ENCODE measurements at regions not wholly inside any gene's neighbourhood (a gene's known extent, or its start where the extent isn't known, plus 50 kb on each side); places are given as distances from the start of the nearest gene placed in this dataset.

GRCh38 chr13:47843005-47843404, 158.1 kb downstream of the SUCLA2 start:
- ATAC-seq (replicated peaks): no peak
- Mint-ChIP-seq H3K4me1 (ENCODE audit: low read depth in 2 of 2) (no peaks in the 10 kb centered on the region), H3K27me3 (no peaks in the 10 kb centered on the region), H3K9me3 (no peaks in the 10 kb centered on the region), H3K36me3 (ENCODE audit: insufficient read depth) (peaks cover 2% of the 10 kb centered on the region), H3K27ac (no peak overlapping the region), H3K4me3 (no peak overlapping the region)
- no peak for DNase-seq

GRCh38 chr13:47841151-47841550, 159.9 kb downstream of the SUCLA2 start:
- DNase-seq (no peak), ATAC-seq (replicated peaks) (no peak)
- Mint-ChIP-seq H3K4me3 (no peak overlapping the region), H3K27ac (no peak overlapping the region), H3K36me3 (ENCODE audit: insufficient read depth) (peaks cover 2% of the 10 kb centered on the region), H3K9me3 (no peaks in the 10 kb centered on the region), H3K4me1 (ENCODE audit: low read depth in 2 of 2) (peaks cover 0 to 2% of the 10 kb centered on the region in 2 donors), H3K27me3 (no peaks in the 10 kb centered on the region)

- ATAC-seq (replicated peaks): no peak
- Mint-ChIP-seq H3K9me3 (no peaks in the 10 kb centered on the region), H3K4me3 (no peak overlapping the region), H3K27ac (no peak overlapping the region), H3K36me3 (ENCODE audit: insufficient read depth) (no peaks in the 10 kb centered on the region), H3K27me3 (no peaks in the 10 kb centered on the region), H3K4me1 (ENCODE audit: low read depth in 2 of 2) (peaks cover 0 to 2% of the 10 kb centered on the region in 2 donors)
- DNase-seq: no peak
Measured at GRCh38 chr13:47837906-47838305, 163.2 kb downstream of the SUCLA2 start.

GRCh38 chr13:47837104-47837880, 163.8 kb downstream of the SUCLA2 start:
- Mint-ChIP-seq H3K4me3 (no peak overlapping the region), H3K9me3 (no peaks in the 10 kb centered on the region), H3K27me3 (no peaks in the 10 kb centered on the region), H3K4me1 (ENCODE audit: low read depth in 2 of 2) (peaks cover 0 to 2% of the 10 kb centered on the region in 2 donors), H3K27ac (no peak overlapping the region), H3K36me3 (ENCODE audit: insufficient read depth) (no peaks in the 10 kb centered on the region)
- no peak for DNase-seq
- no peak for ATAC-seq (replicated peaks)

- Mint-ChIP-seq H3K4me1 (ENCODE audit: low read depth in 2 of 2) (peaks cover 0 to 2% of the 10 kb centered on the region in 2 donors), H3K27me3 (no peaks in the 10 kb centered on the region), H3K4me3 (no peak overlapping the region), H3K27ac (no peak overlapping the region), H3K36me3 (ENCODE audit: insufficient read depth) (no peaks in the 10 kb centered on the region), H3K9me3 (no peaks in the 10 kb centered on the region)
- DNase-seq (no peak), ATAC-seq (replicated peaks) (no peak)
Measured at GRCh38 chr13:47835470-47836228, 165.4 kb downstream of the SUCLA2 start.

- Mint-ChIP-seq H3K4me1 (ENCODE audit: low read depth in 2 of 2) (peaks cover 0 to 2% of the 10 kb centered on the region in 2 donors), H3K4me3 (no peak overlapping the region), H3K27ac (no peak overlapping the region), H3K27me3 (no peaks in the 10 kb centered on the region), H3K9me3 (no peaks in the 10 kb centered on the region), H3K36me3 (ENCODE audit: insufficient read depth) (no peaks in the 10 kb centered on the region)
- ATAC-seq (replicated peaks) (no peak), DNase-seq (no peak)
Measured at GRCh38 chr13:47832458-47832972, 168.6 kb downstream of the SUCLA2 start.

GRCh38 chr13:47831265-47831664, 169.8 kb downstream of the SUCLA2 start:
- H3K9me3 Mint-ChIP-seq: no peaks in the 10 kb centered on the region
- no peaks in the 10 kb centered on the region for H3K27me3 Mint-ChIP-seq
- H3K4me3 Mint-ChIP-seq: no peak overlapping the region
- H3K36me3 Mint-ChIP-seq (ENCODE audit: insufficient read depth): no peaks in the 10 kb centered on the region
- ATAC-seq (replicated peaks): no peak
- no peak for DNase-seq
- H3K4me1 Mint-ChIP-seq (ENCODE audit: low read depth in 2 of 2): peaks cover 0 to under 1% of the 10 kb centered on the region in 2 donors
- no peak overlapping the region for H3K27ac Mint-ChIP-seq

- H3K9me3 Mint-ChIP-seq: no peaks in the 10 kb centered on the region
- H3K4me3 Mint-ChIP-seq: no peak overlapping the region
- no peak for ATAC-seq (replicated peaks)
- H3K36me3 Mint-ChIP-seq (ENCODE audit: insufficient read depth): no peaks in the 10 kb centered on the region
- no peaks in the 10 kb centered on the region for H3K27me3 Mint-ChIP-seq
- DNase-seq: no peak
- H3K27ac Mint-ChIP-seq: peak overlapping the region in 1 of 2 donors; percentile 3
- no peaks in the 10 kb centered on the region for H3K4me1 Mint-ChIP-seq (ENCODE audit: low read depth in 2 of 2)
Measured at GRCh38 chr13:47829690-47830089, 171.4 kb downstream of the SUCLA2 start.

GRCh38 chr13:47826471-47826870, 174.6 kb downstream of the SUCLA2 start:
- H3K27ac Mint-ChIP-seq: no peak overlapping the region
- no peak for ATAC-seq (replicated peaks)
- DNase-seq: no peak
- no peaks in the 10 kb centered on the region for H3K36me3 Mint-ChIP-seq (ENCODE audit: insufficient read depth)
- H3K27me3 Mint-ChIP-seq: no peaks in the 10 kb centered on the region
- no peaks in the 10 kb centered on the region for H3K9me3 Mint-ChIP-seq
- H3K4me3 Mint-ChIP-seq: no peak overlapping the region
- H3K4me1 Mint-ChIP-seq (ENCODE audit: low read depth in 2 of 2): no peaks in the 10 kb centered on the region

GRCh38 chr13:47822036-47822435, 179.0 kb downstream of the SUCLA2 start:
- ATAC-seq (replicated peaks): no peak
- Mint-ChIP-seq H3K9me3 (no peaks in the 10 kb centered on the region), H3K4me1 (ENCODE audit: low read depth in 2 of 2) (no peaks in the 10 kb centered on the region), H3K27me3 (peaks cover 0 to 12% of the 10 kb centered on the region in 2 donors), H3K36me3 (ENCODE audit: insufficient read depth) (no peaks in the 10 kb centered on the region), H3K4me3 (no peak overlapping the region), H3K27ac (no peak overlapping the region)
- no peak for DNase-seq

GRCh38 chr13:47816831-47817230, 184.2 kb downstream of the SUCLA2 start:
- no peak for DNase-seq
- peaks cover 0 to 12% of the 10 kb centered on the region in 2 donors for H3K27me3 Mint-ChIP-seq
- no peak overlapping the region for H3K27ac Mint-ChIP-seq

GRCh38 chr13:47813718-47814117, 187.4 kb downstream of the SUCLA2 start:
- no peak for ATAC-seq (replicated peaks)
- no peak overlapping the region for H3K4me3 Mint-ChIP-seq

More at GRCh38 chr13:47816831-47817230, 184.2 kb downstream of the SUCLA2 start:
- Mint-ChIP-seq H3K36me3 (ENCODE audit: insufficient read depth) (no peaks in the 10 kb centered on the region), H3K9me3 (no peaks in the 10 kb centered on the region), H3K4me1 (ENCODE audit: low read depth in 2 of 2) (no peaks in the 10 kb centered on the region), H3K4me3 (no peak overlapping the region)
- no peak for ATAC-seq (replicated peaks)

GRCh38 chr13:47809411-47809810, 191.7 kb downstream of the SUCLA2 start:
- no peak overlapping the region for H3K4me3 Mint-ChIP-seq
- ATAC-seq (replicated peaks): no peak
- H3K9me3 Mint-ChIP-seq: no peaks in the 10 kb centered on the region
- peaks cover 0 to 6% of the 10 kb centered on the region in 2 donors for H3K27me3 Mint-ChIP-seq
- no peaks in the 10 kb centered on the region for H3K36me3 Mint-ChIP-seq (ENCODE audit: insufficient read depth)
- H3K27ac Mint-ChIP-seq: no peak overlapping the region
- no peak for DNase-seq
- H3K4me1 Mint-ChIP-seq (ENCODE audit: low read depth in 2 of 2): no peaks in the 10 kb centered on the region

More at GRCh38 chr13:47813718-47814117, 187.4 kb downstream of the SUCLA2 start:
- Mint-ChIP-seq H3K9me3 (no peaks in the 10 kb centered on the region), H3K27me3 (peaks cover 0 to 7% of the 10 kb centered on the region in 2 donors), H3K27ac (no peak overlapping the region), H3K4me1 (ENCODE audit: low read depth in 2 of 2) (no peaks in the 10 kb centered on the region), H3K36me3 (ENCODE audit: insufficient read depth) (no peaks in the 10 kb centered on the region)
- no peak for DNase-seq

- Mint-ChIP-seq H3K4me1 (ENCODE audit: low read depth in 2 of 2) (no peaks in the 10 kb centered on the region), H3K27ac (no peak overlapping the region), H3K9me3 (no peaks in the 10 kb centered on the region), H3K4me3 (no peak overlapping the region), H3K27me3 (peaks cover 0 to 8% of the 10 kb centered on the region in 2 donors), H3K36me3 (ENCODE audit: insufficient read depth) (no peaks in the 10 kb centered on the region)
- DNase-seq (no peak), ATAC-seq (replicated peaks) (no peak)
Measured at GRCh38 chr13:47803131-47803530, 197.9 kb downstream of the SUCLA2 start.
